ENCODE measurements at regions not wholly inside any gene's neighbourhood (a gene's known extent, or its start where the extent isn't known, plus 50 kb on each side); places are given as distances from the start of the nearest gene placed in this dataset.

DNA sequence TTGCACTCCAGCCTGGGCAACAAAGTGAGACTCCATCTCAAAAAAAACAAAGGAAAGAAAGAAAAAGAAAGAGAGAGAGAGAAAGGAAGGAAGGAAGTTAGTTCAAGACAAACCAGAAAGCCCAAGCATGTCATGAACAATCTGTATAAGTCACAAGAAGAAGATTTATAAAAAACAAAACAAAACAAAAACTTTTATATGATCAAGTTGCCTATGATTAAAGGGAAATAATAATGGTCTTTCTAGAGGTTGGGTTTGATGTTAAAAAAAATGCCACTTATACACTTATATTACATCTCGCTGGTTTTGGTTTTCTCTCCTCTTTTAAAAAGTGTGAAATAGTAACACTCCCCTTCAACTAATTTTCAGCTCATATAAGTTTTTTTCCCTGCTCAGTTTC is 146.2 kb upstream of the CARMIL1 start:
- TF ChIP-seq, protein P1, sequence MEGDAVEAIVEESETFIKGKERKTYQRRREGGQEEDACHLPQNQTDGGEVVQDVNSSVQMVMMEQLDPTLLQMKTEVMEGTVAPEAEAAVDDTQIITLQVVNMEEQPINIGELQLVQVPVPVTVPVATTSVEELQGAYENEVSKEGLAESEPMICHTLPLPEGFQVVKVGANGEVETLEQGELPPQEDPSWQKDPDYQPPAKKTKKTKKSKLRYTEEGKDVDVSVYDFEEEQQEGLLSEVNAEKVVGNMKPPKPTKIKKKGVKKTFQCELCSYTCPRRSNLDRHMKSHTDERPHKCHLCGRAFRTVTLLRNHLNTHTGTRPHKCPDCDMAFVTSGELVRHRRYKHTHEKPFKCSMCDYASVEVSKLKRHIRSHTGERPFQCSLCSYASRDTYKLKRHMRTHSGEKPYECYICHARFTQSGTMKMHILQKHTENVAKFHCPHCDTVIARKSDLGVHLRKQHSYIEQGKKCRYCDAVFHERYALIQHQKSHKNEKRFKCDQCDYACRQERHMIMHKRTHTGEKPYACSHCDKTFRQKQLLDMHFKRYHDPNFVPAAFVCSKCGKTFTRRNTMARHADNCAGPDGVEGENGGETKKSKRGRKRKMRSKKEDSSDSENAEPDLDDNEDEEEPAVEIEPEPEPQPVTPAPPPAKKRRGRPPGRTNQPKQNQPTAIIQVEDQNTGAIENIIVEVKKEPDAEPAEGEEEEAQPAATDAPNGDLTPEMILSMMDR (IDR thresholded peaks at IDR 0.05), result no peak
- TF ChIP-seq POLR2A (IDR thresholded peaks at IDR 0.05), result no peak

Measured in uterus (tissue), 2 donors.